HepG2 (cell line): ENCODE measurements at regions not wholly inside any gene's neighbourhood (a gene's known extent, or its start where the extent isn't known, plus 50 kb on each side); places are given as distances from the start of the nearest gene placed in this dataset.

Experiments
- CREM ChIP-seq, 2 experiments: sonication (generic) in 1 of 2; formaldehyde crosslinking in 1 of 2; IDR thresholded peaks; 2 replicates each; pipeline versions ENCODE4 v1.4.0 to v1.6.1; 2016 to 2020; ENCODE audit warnings: antibody characterized with exemption in 1 of 2, mild to moderate bottlenecking in 1 of 2, missing genetic modification reagents in 1 of 2
- DR1 ChIP-seq: sonication (generic); formaldehyde crosslinking; IDR thresholded peaks from 2 replicates; pipeline ENCODE4 v1.8.0; 2021; ENCODE audit warnings: mild to moderate bottlenecking, missing genetic modification reagents, inconsistent platforms
- EED ChIP-seq: sonication (generic); formaldehyde crosslinking; IDR thresholded peaks from 2 replicates; pipeline ENCODE4 v1.5.0; 2020; ENCODE audit warnings: mild to moderate bottlenecking, missing genetic modification reagents
- JUN ChIP-seq: sonication (generic); formaldehyde crosslinking; IDR thresholded peaks from 2 replicates; pipeline ENCODE4 v1.4.0; 2020; ENCODE audit warnings: mild to moderate bottlenecking, missing genetic modification reagents
- KDM3A ChIP-seq: IDR thresholded peaks from 2 replicates; pipeline ENCODE4 v1.6.1; 2018; ENCODE audit warnings: low read depth, missing compliant biosample characterization
- MAX ChIP-seq: IDR thresholded peaks from 2 replicates; pipeline ENCODE4 v1.6.1; 2012; ENCODE audit warnings: inconsistent platforms
- PAX8 ChIP-seq: sonication (generic); formaldehyde crosslinking; IDR thresholded peaks from 2 replicates; pipeline ENCODE4 v1.8.0; 2022; ENCODE audit warnings: mild to moderate bottlenecking, missing genetic modification reagents, borderline replicate concordance
- POGZ ChIP-seq: sonication (generic); formaldehyde crosslinking; IDR thresholded peaks from 2 replicates; pipeline ENCODE4 v1.4.0; 2020; ENCODE audit warnings: mild to moderate bottlenecking, missing genetic modification reagents
- RCOR2 ChIP-seq: IDR thresholded peaks from 2 replicates; pipeline ENCODE4 v1.6.1; 2016; ENCODE audit warnings: missing biosample characterization, missing genetic modification reagents
- RFXANK ChIP-seq: IDR thresholded peaks from 2 replicates; pipeline ENCODE4 v1.6.1; 2016
- THYN1 ChIP-seq: sonication (generic); formaldehyde crosslinking; IDR thresholded peaks from 2 replicates; pipeline ENCODE4 v1.8.1; 2023; ENCODE audit warnings: low read depth, mild to moderate bottlenecking, moderate library complexity, missing genetic modification reagents, borderline replicate concordance
- TOPORS ChIP-seq: sonication (generic); formaldehyde crosslinking; IDR thresholded peaks from 2 replicates; pipeline ENCODE4 v1.8.0; 2023; ENCODE audit warnings: mild to moderate bottlenecking, missing genetic modification reagents
- YEATS2 ChIP-seq: sonication (generic); formaldehyde crosslinking; IDR thresholded peaks from 2 replicates; pipeline ENCODE4 v1.4.0; 2020; ENCODE audit warnings: missing genetic modification reagents, borderline replicate concordance
- ZNF281 ChIP-seq: sonication (generic); formaldehyde crosslinking; IDR thresholded peaks from 2 replicates; pipeline ENCODE4 v1.4.0; 2020; ENCODE audit warnings: missing genetic modification reagents, borderline replicate concordance
- ZNF382 ChIP-seq: sonication (generic); formaldehyde crosslinking; IDR thresholded peaks from 2 replicates; pipeline ENCODE4 v1.5.0; 2020; ENCODE audit warnings: missing genetic modification reagents, mild to moderate bottlenecking, borderline replicate concordance
- ZNF552 ChIP-seq: sonication (generic); formaldehyde crosslinking; IDR thresholded peaks from 2 replicates; pipeline ENCODE4 v1.9.0; 2022; ENCODE audit warnings: missing genetic modification reagents, mild to moderate bottlenecking, borderline replicate concordance
- ZNF558 ChIP-seq: sonication (generic); formaldehyde crosslinking; IDR thresholded peaks from 2 replicates; pipeline ENCODE4 v1.9.0; 2022; ENCODE audit warnings: mild to moderate bottlenecking, missing genetic modification reagents, borderline replicate concordance
- ZNF691 ChIP-seq: sonication (generic); formaldehyde crosslinking; IDR thresholded peaks from 2 replicates; pipeline ENCODE4 v1.4.0; 2020; ENCODE audit warnings: missing genetic modification reagents, low read depth, mild to moderate bottlenecking, borderline replicate concordance
- ZNF740 ChIP-seq: sonication (generic); formaldehyde crosslinking; IDR thresholded peaks from 2 replicates; pipeline ENCODE4 v1.4.0; 2020; ENCODE audit warnings: missing genetic modification reagents
- ZNF761 ChIP-seq: sonication (generic); formaldehyde crosslinking; conservative IDR thresholded peaks from 2 replicates; pipeline ENCODE4 v1.4.0; 2020; ENCODE audit warnings: mild to moderate bottlenecking, missing genetic modification reagents
- ZNF766 ChIP-seq: sonication (generic); formaldehyde crosslinking; IDR thresholded peaks from 2 replicates; pipeline ENCODE4 v1.5.0; 2020; ENCODE audit warnings: missing genetic modification reagents, borderline replicate concordance
- ZNF782 ChIP-seq: sonication (generic); formaldehyde crosslinking; IDR thresholded peaks from 2 replicates; pipeline ENCODE4 v1.4.0; 2020; ENCODE audit warnings: missing genetic modification reagents, mild to moderate bottlenecking, borderline replicate concordance
- TF ChIP-seq, protein P1 (sequence below): IDR thresholded peaks from 2 replicates; pipeline ENCODE4 v1.6.1; 2016; ENCODE audit warnings: missing biosample characterization, missing genetic modification reagents, low read depth
- TF ChIP-seq, protein P2 (sequence below): IDR thresholded peaks from 2 replicates; pipeline ENCODE4 v1.6.1; 2016; ENCODE audit warnings: missing genetic modification reagents, missing compliant biosample characterization
- TF ChIP-seq, protein P3 (sequence below): sonication (generic); formaldehyde crosslinking; IDR thresholded peaks from 2 replicates; pipeline ENCODE4 v1.8.1; 2023; ENCODE audit warnings: missing genetic modification reagents, inconsistent platforms, borderline replicate concordance

- TF ChIP-seq, protein P1, sequence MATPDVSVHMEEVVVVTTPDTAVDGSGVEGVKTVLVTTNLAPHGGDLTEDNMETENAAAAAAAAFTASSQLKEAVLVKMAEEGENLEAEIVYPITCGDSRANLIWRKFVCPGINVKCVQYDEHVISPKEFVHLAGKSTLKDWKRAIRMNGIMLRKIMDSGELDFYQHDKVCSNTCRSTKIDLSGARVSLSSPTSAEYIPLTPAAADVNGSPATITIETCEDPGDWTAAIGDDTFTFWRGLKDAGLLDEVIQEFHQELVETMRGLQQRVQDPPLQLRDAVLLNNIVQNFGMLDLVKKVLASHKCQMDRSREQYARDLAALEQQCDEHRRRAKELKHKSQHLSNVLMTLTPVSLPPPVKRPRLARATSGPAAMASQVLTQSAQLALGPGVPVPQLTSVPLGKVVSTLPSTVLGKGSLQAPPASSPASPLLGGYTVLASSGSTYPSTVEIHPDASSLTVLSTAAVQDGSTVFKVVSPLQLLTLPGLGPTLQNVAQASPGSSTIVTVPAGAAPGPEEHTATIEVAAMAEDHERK (CRISPR knock-in tag), result no peak
- TF ChIP-seq DR1 (CRISPR knock-in tag), result no peak
- no peak for TF ChIP-seq PAX8 (CRISPR knock-in tag)
- no peak for TF ChIP-seq RCOR2 (CRISPR knock-in tag)
- TF ChIP-seq ZNF782, result no peak
- peak; percentile 87 for TF ChIP-seq POGZ (CRISPR knock-in tag)
- TF ChIP-seq ZNF552 (CRISPR knock-in tag), result no peak
- TF ChIP-seq YEATS2 (CRISPR knock-in tag), result peak; percentile 18; the same call in 1 of the 2 replicates
- TF ChIP-seq ZNF691, result no peak
- TF ChIP-seq KDM3A (CRISPR knock-in tag), result no peak
- no peak for TF ChIP-seq TOPORS (CRISPR knock-in tag)
- no peak for TF ChIP-seq RFXANK (CRISPR knock-in tag)
- TF ChIP-seq, protein P2, sequence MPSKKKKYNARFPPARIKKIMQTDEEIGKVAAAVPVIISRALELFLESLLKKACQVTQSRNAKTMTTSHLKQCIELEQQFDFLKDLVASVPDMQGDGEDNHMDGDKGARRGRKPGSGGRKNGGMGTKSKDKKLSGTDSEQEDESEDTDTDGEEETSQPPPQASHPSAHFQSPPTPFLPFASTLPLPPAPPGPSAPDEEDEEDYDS, result no peak
- TF ChIP-seq MAX, result no peak
- no peak for TF ChIP-seq CREM (IDR thresholded peaks at IDR 0.05)
- TF ChIP-seq CREM (CRISPR knock-in tag; IDR thresholded peaks at IDR 0.05), result no peak
- no peak for TF ChIP-seq ZNF766 (CRISPR knock-in tag)
- peak; percentile 83; the same call in 1 of the 2 replicates for TF ChIP-seq JUN (CRISPR knock-in tag)
- no peak for TF ChIP-seq ZNF761
- TF ChIP-seq, protein P3, sequence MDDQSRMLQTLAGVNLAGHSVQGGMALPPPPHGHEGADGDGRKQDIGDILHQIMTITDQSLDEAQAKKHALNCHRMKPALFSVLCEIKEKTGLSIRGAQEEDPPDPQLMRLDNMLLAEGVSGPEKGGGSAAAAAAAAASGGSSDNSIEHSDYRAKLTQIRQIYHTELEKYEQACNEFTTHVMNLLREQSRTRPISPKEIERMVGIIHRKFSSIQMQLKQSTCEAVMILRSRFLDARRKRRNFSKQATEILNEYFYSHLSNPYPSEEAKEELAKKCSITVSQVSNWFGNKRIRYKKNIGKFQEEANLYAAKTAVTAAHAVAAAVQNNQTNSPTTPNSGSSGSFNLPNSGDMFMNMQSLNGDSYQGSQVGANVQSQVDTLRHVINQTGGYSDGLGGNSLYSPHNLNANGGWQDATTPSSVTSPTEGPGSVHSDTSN, result no peak
- no peak for TF ChIP-seq ZNF382
- no peak for TF ChIP-seq EED (CRISPR knock-in tag)
- no peak for TF ChIP-seq ZNF740 (CRISPR knock-in tag)
- no peak for TF ChIP-seq THYN1
- TF ChIP-seq ZNF281 (CRISPR knock-in tag), result no peak; the same call in 1 of the 2 replicates
- TF ChIP-seq ZNF558 (CRISPR knock-in tag), result no peak
Measured at GRCh38 chr5:40446910-40447309, 232.8 kb upstream of the PTGER4 start (continued).
